ENCODE measurements at regions not wholly inside any gene's neighbourhood (a gene's known extent, or its start where the extent isn't known, plus 50 kb on each side); places are given as distances from the start of the nearest gene placed in this dataset.

DNA sequence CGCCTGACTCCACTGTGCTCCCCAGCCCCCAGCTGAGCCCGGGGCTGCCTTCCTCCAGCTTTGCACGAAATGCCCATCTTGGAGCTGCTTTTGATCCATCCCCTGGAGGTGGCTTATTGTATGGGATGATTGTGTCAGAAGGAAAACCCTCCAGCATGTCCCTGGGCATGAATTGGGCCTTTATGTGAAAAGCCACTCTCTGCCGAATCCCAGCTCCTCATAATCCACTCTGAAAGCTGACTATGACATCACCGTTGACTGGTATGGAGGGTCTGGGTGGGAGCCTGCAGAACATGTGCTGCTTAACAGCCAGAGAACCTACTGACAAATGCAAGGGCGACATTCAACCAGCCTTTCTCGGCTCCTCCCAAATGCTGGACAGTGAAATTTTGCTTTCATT lies 74.6 kb downstream of the NENF start:
- TF ChIP-seq, protein P1, sequence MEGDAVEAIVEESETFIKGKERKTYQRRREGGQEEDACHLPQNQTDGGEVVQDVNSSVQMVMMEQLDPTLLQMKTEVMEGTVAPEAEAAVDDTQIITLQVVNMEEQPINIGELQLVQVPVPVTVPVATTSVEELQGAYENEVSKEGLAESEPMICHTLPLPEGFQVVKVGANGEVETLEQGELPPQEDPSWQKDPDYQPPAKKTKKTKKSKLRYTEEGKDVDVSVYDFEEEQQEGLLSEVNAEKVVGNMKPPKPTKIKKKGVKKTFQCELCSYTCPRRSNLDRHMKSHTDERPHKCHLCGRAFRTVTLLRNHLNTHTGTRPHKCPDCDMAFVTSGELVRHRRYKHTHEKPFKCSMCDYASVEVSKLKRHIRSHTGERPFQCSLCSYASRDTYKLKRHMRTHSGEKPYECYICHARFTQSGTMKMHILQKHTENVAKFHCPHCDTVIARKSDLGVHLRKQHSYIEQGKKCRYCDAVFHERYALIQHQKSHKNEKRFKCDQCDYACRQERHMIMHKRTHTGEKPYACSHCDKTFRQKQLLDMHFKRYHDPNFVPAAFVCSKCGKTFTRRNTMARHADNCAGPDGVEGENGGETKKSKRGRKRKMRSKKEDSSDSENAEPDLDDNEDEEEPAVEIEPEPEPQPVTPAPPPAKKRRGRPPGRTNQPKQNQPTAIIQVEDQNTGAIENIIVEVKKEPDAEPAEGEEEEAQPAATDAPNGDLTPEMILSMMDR (IDR thresholded peaks at IDR 0.05 in 8 of 11, conservative IDR thresholded peaks at IDR 0.05 in 3 of 11) = no peak
- TF ChIP-seq POLR2A (IDR thresholded peaks at IDR 0.05) = no peak
- TF ChIP-seq POLR2AphosphoS5 (IDR thresholded peaks at IDR 0.05) = no peak
